Ectodermal cell (in vitro differentiated cells): ENCODE measurements at regions not wholly inside any gene's neighbourhood (a gene's known extent, or its start where the extent isn't known, plus 50 kb on each side); places are given as distances from the start of the nearest gene placed in this dataset.
"Not testable (repeated sequence)": the region's sequence is repeated elsewhere in the genome, so short reads cannot be mapped to it uniquely, and the experiment has no call there.

Experiments used
- H3K27ac ChIP-seq: 2 replicates; pipeline ENCODE4 v1.7.0; 2013; ENCODE audit warnings: mild to moderate bottlenecking, low read depth, low read length; ENCODE audit not compliant: insufficient read depth, poor library complexity, severe bottlenecking
- H3K27me3 ChIP-seq: 2 replicates; pipeline ENCODE4 v1.7.0; 2013; ENCODE audit warnings: mild to moderate bottlenecking, low read length; ENCODE audit not compliant: insufficient read depth, control insufficient read depth, poor library complexity, severe bottlenecking
- H3K36me3 ChIP-seq: one replicate; pipeline ENCODE4 v1.7.0; 2013; ENCODE audit warnings: low read length; ENCODE audit not compliant: control insufficient read depth, insufficient read depth
- H3K4me1 ChIP-seq: one replicate; pipeline ENCODE4 v1.7.0; 2013; ENCODE audit warnings: low read length; ENCODE audit not compliant: control insufficient read depth, insufficient read depth
- H3K4me3 ChIP-seq: 2 replicates; pipeline ENCODE4 v1.7.0; 2013; ENCODE audit warnings: low read depth, low read length, control low read depth; ENCODE audit not compliant: insufficient read depth
- H3K9me3 ChIP-seq: 2 replicates; pipeline ENCODE4 v1.7.0; 2013; ENCODE audit warnings: mild to moderate bottlenecking, low read length, moderate library complexity; ENCODE audit not compliant: control insufficient read depth
- WGBS, 2 experiments: methylation state at CpG; one replicate each; pipeline ENCODE4 v1.1.7; 2013; ENCODE audit warnings: missing lambda C conversion rate in 2 of 2; 5-methylcytosine and 5-hydroxymethylcytosine counted together

DNA sequence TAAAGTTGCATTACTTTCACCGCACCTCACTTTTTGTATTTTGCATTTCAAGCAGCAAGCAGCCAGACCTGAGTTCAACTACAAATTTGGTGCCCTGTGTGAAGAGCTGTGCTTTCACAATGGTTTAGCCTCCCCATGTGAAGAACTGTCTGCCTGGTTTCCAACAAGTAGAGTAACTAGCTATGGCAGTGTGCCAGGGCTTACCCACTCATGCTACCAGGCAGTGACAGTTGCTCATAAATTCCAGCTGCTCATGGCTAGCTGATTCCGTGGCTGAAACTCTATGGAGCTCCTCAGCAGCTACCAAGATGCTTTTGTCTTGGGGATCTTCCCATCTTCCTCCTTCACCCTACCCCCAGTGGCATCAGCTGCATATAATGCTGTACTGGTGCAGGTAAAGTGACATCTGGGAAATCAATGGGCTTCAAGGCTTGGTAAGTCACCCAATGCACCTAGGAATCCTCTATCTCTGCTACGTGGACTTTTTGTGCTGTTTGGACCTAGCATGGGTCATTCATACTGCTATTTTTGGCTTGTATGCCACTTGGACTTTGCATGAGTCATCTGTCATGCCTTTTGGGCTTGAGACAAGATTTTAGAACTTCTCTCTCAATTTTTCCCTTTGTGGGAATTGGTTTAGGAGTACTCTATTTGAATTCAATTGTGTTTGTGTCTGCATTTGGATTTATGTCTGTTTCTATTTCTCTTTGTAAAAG, 176.5 kb upstream of the GJE1 start:
- H3K9me3 ChIP-seq, result no peaks in the 10 kb centered on the region
- peaks cover 3% of the 10 kb centered on the region for H3K36me3 ChIP-seq
- H3K4me3 ChIP-seq, result no peak overlapping the region
- H3K27me3 ChIP-seq, result no peaks in the 10 kb centered on the region
- 93 to 98% methylated on average over 3 of the region's 3 CpGs for WGBS, 2 experiments
- H3K4me1 ChIP-seq, result no peaks in the 10 kb centered on the region
- H3K27ac ChIP-seq, result no peak overlapping the region

DNA sequence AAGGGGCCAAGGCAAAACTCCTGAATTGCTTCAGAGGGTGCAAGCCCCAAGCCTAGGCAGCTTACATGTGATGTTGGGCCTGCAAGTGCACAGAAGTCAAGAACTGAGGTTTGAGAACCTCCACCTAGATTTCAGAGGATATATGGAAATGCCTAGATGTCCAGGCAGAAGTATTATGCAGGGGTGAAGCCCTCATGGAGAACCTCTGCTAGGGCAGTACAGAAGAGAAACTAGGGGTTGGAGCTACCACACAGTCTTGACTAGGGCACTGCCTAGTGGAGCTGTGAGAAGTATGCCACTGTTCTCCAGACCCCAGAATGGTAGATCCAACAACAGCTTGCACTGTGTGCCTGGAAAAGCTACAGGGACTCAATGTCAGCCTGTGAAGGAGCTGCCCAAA, 179.7 kb upstream of the GJE1 start:
- no peaks in the 10 kb centered on the region for H3K9me3 ChIP-seq
- no peak overlapping the region for H3K4me3 ChIP-seq

DNA sequence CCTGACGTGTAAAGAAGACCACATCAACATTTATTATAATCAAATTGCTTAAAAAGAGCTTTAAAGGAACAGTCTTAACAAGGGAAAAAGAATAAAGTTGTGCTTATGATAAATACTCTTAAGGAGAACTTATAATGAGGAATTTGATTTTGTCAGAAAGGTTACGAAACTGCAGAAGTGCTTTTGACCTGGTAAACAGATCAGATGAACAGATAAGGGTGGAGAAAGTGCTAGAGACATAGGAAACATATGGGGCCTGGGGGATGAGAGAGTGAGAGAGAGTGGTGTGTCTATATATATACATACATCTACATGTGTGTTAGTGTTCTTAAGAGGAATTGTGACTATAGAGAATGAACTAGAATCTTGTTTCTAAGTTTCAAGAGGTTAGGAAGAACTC, 186.2 kb upstream of the GJE1 start:
- H3K4me1 ChIP-seq, result no peaks in the 10 kb centered on the region
- 95 to 96% methylated on average over 1 of the region's 2 CpGs for WGBS, 2 experiments
- H3K9me3 ChIP-seq, result no peaks in the 10 kb centered on the region
- H3K27ac ChIP-seq, result no peak overlapping the region
- no peak overlapping the region for H3K4me3 ChIP-seq
- no peaks in the 10 kb centered on the region for H3K36me3 ChIP-seq
- no peaks in the 10 kb centered on the region for H3K27me3 ChIP-seq

More for the DNA sequence above, 179.7 kb upstream of the GJE1 start:
- Histone ChIP-seq H3K4me1 (no peaks in the 10 kb centered on the region), H3K27me3 (no peaks in the 10 kb centered on the region), H3K36me3 (peaks cover 3% of the 10 kb centered on the region), H3K27ac (no peak overlapping the region)

- no peaks in the 10 kb centered on the region for H3K4me1 ChIP-seq
- H3K27ac ChIP-seq, result no peak overlapping the region
- 0 to 65% methylated on average over 1 of the region's 1 CpG for WGBS, 2 experiments
- H3K9me3 ChIP-seq, result no peaks in the 10 kb centered on the region
- H3K27me3 ChIP-seq, result no peaks in the 10 kb centered on the region
- no peak overlapping the region for H3K4me3 ChIP-seq
- no peaks in the 10 kb centered on the region for H3K36me3 ChIP-seq
Observed at GRCh38 chr6:141938664-141939063, 194.1 kb upstream of the GJE1 start.

DNA sequence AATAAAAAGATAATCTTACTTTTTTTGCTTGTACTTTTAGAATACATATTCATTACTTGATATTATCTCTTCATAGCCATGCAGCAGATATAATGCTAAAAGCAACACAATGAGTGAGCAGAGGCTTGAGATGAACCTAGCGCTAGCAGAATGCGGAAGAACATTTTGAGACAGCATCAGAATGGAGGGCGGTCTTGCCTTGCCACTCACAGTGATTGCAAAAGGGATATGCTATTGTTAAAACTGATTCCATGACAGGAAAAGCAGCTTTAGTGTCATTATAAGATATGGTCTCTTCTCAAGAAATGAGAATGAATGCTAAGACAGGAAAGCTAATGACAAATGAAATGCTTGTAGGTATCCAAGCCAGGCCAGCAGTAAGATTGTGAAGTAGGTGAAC, 200.0 kb upstream of the GJE1 start:
- 80 to 85% methylated on average over 3 of the region's 3 CpGs for WGBS, 2 experiments

DNA sequence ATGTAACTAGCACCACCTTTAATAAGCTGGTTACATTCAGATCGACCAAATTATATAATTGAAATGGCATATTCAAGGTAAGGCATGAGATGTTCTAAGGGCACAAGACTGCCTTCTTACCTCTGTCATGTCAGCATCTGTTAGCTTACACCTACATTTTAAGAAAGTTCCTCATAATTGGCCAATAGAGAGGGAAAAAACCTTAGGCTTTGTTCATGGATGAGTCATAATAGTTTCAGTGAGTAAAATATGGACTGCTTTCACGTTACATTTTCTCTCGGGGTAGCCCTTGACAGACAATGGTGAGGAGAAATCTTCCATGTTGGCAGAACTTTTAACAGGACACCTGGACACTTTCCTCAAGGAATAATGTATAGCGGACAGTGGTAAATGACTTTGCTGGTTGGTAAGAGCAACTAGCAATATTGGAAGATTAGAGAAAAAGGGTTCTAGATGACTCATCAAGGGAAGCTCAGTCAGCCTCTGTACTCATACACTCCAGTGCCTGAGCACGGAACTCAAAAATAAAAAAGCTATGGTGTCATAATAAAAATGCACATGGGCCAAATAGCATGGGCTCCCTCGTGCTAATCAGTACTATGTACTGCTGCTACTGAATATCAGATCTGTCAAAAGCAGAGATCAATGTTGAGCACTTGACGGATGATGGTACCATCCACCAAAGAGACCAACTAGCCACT, 206.4 kb upstream of the GJE1 start:
- not testable (repeated sequence) for H3K27me3 ChIP-seq, H3K36me3 ChIP-seq, H3K4me1 ChIP-seq, H3K4me3 ChIP-seq, H3K27ac ChIP-seq, H3K9me3 ChIP-seq
- WGBS, 2 experiments, result 73 to 80% methylated on average over 3 of the region's 7 CpGs

More for the DNA sequence above, 200.0 kb upstream of the GJE1 start:
- no peaks in the 10 kb centered on the region for H3K9me3 ChIP-seq
- no peaks in the 10 kb centered on the region for H3K27me3 ChIP-seq
- H3K27ac ChIP-seq, result no peak overlapping the region
- H3K36me3 ChIP-seq, result no peaks in the 10 kb centered on the region
- H3K4me3 ChIP-seq, result no peak overlapping the region
- H3K4me1 ChIP-seq, result no peaks in the 10 kb centered on the region

DNA sequence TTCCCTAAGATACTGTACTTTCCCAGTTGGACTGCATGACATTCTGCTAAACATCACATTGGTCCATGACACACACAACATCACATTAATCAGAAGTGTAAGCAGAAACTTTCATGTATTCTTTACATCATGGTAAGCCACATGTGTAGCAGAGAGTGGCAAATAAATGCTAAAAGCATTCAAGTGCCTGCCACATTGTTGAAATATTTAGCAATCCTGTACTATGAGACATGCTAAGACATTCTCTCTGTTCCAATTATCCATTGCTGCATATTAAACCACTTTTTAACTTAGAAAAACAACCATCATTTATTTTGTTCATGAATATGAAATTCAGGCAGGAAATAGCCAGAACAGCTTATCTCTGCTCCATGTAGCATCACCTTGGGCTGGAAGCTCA, 207.7 kb upstream of the GJE1 start:
- Histone ChIP-seq H3K36me3 (no peaks in the 10 kb centered on the region), H3K4me1 (no peaks in the 10 kb centered on the region), H3K4me3 (no peak overlapping the region), H3K27ac (no peak overlapping the region), H3K9me3 (no peaks in the 10 kb centered on the region), H3K27me3 (no peaks in the 10 kb centered on the region)

DNA sequence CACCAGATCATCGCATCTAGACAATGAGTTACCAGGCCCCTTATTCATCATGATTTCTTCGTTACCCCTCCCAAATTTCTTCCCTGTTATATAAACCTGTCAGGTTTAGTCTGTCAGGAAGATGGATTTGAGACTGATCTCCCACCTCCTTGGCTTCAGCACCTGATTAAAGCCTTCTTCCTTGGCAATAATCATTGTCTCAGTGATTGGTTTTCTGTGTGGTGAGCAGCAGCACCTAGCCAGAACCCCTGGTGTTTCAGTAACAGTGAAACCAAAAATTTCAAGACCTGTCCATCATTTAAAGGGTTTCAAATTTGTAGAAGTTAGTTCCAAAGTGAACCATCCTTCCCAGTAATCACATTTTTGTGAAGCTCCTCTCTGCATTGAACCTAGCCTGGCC, 209.8 kb upstream of the GJE1 start:
- WGBS, 2 experiments, result 95 to 100% methylated on average over 2 of the region's 2 CpGs

GRCh38 chr6:141916682-141917505, 215.8 kb upstream of the GJE1 start:
- H3K4me3 ChIP-seq, H3K9me3 ChIP-seq, H3K27ac ChIP-seq, H3K36me3 ChIP-seq, H3K4me1 ChIP-seq, H3K27me3 ChIP-seq: not testable (repeated sequence)
- WGBS, 2 experiments, result 85 to 91% methylated on average over 26 to 30 of the region's 30 CpGs

More for the DNA sequence above, 209.8 kb upstream of the GJE1 start:
- no peaks in the 10 kb centered on the region for H3K36me3 ChIP-seq
- no peaks in the 10 kb centered on the region for H3K9me3 ChIP-seq
- H3K4me1 ChIP-seq, result no peaks in the 10 kb centered on the region
- no peaks in the 10 kb centered on the region for H3K27me3 ChIP-seq
- H3K4me3 ChIP-seq, result no peak overlapping the region
- H3K27ac ChIP-seq, result no peak overlapping the region

GRCh38 chr6:141914646-141915045, 218.1 kb upstream of the GJE1 start:
- no peaks in the 10 kb centered on the region for H3K4me1 ChIP-seq
- H3K27ac ChIP-seq, result no peak overlapping the region
- H3K4me3 ChIP-seq, result no peak overlapping the region
- WGBS, 2 experiments, result 94 to 95% methylated on average over 2 of the region's 2 CpGs
- H3K27me3 ChIP-seq, result no peaks in the 10 kb centered on the region
- no peaks in the 10 kb centered on the region for H3K9me3 ChIP-seq
- H3K36me3 ChIP-seq, result no peaks in the 10 kb centered on the region
